Bronchial epithelial cell (primary cell): ENCODE measurements at regions not wholly inside any gene's neighbourhood (a gene's known extent, or its start where the extent isn't known, plus 50 kb on each side); places are given as distances from the start of the nearest gene placed in this dataset.
A peak's percentile ranks its signal among the peaks of the same experiment; 100 is the strongest.

ENCODE experiments used
- DNase-seq: peaks from one replicate; pipeline ENCODE4 v3.0.0-alpha.2; 2010; ENCODE audit warnings: low read depth
- FAIRE-seq: peaks from 2 replicates; lab custom pipeline; 2011; peaks lifted over from hg19 to GRCh38; lab: Jason Lieb, UNC
- H3K27me3 ChIP-seq: 2 replicates; pipeline ENCODE4 v1.5.1; 2011; ENCODE audit warnings: low read length; ENCODE audit not compliant: control insufficient read depth, insufficient read depth
- H3K36me3 ChIP-seq: 2 replicates; pipeline ENCODE4 v1.5.1; 2011; ENCODE audit warnings: low read length; ENCODE audit not compliant: control insufficient read depth, insufficient read depth
- H3K4me3 ChIP-seq: 2 replicates; pipeline ENCODE4 v1.5.1; 2011; ENCODE audit warnings: mild to moderate bottlenecking, low read depth, low read length, control low read depth
- TF ChIP-seq, protein P1 (sequence below): IDR thresholded peaks from 2 replicates; pipeline ENCODE4 v1.5.1; 2011; ENCODE audit warnings: mild to moderate bottlenecking, moderate library complexity, low read length, control low read depth, inconsistent platforms; ENCODE audit not compliant: insufficient read depth, severe bottlenecking

DNA sequence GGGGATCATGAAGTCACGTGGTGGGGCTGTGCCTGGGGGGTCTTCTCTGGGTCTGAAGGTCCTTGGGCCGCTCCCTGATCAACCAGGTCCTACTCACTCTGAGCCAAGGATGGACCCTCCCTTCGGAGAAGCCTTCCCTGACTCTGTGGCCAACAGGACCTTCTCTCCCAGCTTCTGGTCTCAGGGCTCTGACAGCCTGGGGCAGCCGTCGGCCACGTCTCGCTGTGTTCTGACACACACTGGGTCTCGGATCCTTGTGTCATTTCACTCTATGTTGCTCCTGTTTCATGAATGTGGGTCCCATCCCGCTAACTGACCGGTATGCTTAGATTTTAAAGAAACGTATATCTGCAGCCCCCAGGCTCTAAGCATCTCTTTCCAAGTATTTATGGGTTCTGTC lies 256.1 kb downstream of the ENGASE start:
- Histone ChIP-seq H3K36me3 (no peaks in the 10 kb centered on the region), H3K27me3 (no peaks in the 10 kb centered on the region), H3K4me3 (no peak overlapping the region)
- DNase-seq (no peak), FAIRE-seq (no peak)
- TF ChIP-seq, protein P1, sequence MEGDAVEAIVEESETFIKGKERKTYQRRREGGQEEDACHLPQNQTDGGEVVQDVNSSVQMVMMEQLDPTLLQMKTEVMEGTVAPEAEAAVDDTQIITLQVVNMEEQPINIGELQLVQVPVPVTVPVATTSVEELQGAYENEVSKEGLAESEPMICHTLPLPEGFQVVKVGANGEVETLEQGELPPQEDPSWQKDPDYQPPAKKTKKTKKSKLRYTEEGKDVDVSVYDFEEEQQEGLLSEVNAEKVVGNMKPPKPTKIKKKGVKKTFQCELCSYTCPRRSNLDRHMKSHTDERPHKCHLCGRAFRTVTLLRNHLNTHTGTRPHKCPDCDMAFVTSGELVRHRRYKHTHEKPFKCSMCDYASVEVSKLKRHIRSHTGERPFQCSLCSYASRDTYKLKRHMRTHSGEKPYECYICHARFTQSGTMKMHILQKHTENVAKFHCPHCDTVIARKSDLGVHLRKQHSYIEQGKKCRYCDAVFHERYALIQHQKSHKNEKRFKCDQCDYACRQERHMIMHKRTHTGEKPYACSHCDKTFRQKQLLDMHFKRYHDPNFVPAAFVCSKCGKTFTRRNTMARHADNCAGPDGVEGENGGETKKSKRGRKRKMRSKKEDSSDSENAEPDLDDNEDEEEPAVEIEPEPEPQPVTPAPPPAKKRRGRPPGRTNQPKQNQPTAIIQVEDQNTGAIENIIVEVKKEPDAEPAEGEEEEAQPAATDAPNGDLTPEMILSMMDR, result no peak

DNA sequence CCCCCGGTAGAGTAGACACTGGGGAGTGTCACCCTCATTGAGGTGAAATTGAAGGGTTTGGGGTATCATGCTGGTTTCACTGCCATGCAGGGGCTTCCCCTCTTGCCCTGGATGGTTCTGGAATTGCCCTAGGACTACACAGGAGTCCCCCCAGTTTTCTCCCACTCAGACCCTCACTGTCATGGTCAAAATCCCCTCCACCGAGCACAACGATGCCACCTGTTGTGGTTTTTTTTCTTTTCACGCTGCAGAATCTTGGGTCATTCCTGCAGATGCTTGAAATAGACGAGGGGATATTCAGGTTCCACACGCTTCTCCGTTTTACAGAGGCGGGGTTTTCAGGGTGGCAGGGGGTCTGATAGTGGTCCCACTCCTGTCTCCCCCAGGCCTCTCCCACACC lies 255.6 kb downstream of the ENGASE start:
- no peaks in the 10 kb centered on the region for H3K27me3 ChIP-seq
- H3K36me3 ChIP-seq, result no peaks in the 10 kb centered on the region
- H3K4me3 ChIP-seq, result no peak overlapping the region
- FAIRE-seq (no peak), DNase-seq (no peak)
- TF ChIP-seq, protein P1, result no peak

DNA sequence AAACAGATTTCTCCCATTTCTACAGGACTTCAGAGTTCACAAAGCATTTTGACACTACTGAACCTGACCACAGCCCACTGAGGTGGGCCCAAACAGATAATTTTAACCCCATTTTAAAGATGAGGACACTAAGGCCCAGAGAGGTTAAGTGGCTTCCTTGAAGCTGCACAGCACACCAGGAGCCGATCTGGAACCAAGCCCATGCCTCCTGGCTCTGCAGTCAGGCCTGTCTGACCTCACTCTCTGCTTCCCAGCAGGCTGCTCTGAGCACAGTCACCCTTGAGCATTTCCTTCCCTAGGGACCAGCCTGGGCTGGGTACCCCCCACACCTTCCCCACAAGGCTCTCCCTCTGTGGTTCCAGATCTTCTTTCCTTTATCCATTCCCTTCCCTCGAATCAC lies 252.2 kb downstream of the ENGASE start:
- no peak for DNase-seq
- TF ChIP-seq, protein P1, result no peak
- no peaks in the 10 kb centered on the region for H3K27me3 ChIP-seq
- H3K36me3 ChIP-seq, result no peaks in the 10 kb centered on the region
- FAIRE-seq, result no peak
- H3K4me3 ChIP-seq, result no peak overlapping the region

DNA sequence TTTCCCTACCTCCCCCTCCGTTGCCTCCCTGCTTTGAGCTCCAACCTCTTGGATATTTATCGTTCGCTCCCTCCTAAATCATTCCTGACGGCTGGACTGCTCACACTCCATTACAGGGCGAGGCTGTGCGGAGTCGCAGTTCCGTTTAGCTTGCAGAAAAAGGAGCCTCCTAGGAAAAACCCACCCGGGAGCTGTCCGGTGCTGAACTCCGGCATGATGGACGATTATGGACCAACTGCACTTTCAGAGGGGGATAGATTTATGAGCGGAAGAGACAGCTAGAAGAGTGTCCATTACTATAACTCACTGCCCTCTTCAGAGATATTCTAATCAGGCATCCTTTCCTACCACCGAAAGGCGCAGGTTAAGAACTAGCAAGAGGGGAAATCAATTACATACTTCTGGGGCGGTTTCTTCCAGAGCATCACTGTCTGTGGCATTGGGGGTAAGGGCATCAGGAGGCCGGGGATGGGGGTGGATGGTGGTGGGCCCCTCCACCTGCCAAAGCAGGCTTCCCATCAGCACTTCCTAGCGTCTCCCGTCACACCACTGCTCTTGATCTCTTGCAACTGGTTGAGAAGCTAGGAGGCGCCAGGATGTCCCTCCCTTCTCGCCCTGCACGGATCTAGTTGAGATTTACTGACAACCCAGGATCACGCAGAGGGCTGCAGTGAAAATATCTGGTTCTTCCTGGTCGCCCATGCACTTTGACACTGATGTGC lies 251.2 kb downstream of the ENGASE start:
- no peak for DNase-seq
- Histone ChIP-seq H3K27me3 (no peaks in the 10 kb centered on the region), H3K36me3 (no peaks in the 10 kb centered on the region), H3K4me3 (no peak overlapping the region)
- TF ChIP-seq, protein P1, result no peak
- FAIRE-seq, result no peak

DNA sequence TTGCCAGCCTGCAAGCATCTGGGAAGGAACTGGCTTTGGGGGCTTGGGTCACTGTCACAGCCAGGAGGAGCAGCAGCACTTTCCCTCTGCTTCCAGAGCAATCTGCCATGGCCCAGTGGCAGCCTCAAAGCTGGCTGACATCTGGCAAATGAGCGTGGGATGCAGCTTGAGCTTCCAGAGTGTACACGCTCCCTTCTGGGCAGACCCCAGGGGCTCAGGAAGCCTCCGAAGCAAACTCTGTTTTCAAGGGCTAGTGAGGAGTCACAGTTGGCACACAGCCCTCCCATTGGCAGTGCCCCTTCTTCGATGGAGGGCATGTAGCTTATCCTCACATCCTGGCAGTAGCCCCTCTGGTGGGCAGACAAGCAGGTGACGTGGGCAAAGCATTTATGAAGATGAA lies 249.6 kb downstream of the ENGASE start:
- H3K36me3 ChIP-seq, result no peaks in the 10 kb centered on the region
- no peak for FAIRE-seq
- DNase-seq, result no peak
- TF ChIP-seq, protein P1, result no peak
- no peak overlapping the region for H3K4me3 ChIP-seq
- no peaks in the 10 kb centered on the region for H3K27me3 ChIP-seq

DNA sequence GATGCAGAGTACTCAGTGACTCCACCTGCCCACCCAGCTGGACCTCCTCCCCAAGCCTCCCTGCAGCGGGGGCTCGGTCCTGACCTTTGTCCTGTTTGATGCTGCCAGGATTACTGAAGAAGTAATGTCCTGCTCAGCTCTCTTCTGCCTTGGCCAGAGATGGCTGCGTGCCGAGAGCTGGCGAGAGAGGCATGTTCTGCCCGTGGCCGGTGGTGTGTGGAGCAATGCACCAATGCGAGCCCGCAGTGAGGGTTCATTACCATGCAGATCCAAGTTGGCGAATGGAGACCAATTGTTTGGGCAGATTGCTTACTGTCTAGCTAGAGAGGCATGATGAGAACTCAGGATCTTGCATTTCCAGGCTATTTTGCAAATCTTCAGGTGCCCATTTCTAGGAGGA lies 248.9 kb downstream of the ENGASE start:
- no peak overlapping the region for H3K4me3 ChIP-seq
- H3K36me3 ChIP-seq, result no peaks in the 10 kb centered on the region
- no peak for DNase-seq
- H3K27me3 ChIP-seq, result no peaks in the 10 kb centered on the region
- peak; percentile 32 for FAIRE-seq
- TF ChIP-seq, protein P1, result no peak
